ENCODE measurements at regions not wholly inside any gene's neighbourhood (a gene's known extent, or its start where the extent isn't known, plus 50 kb on each side); places are given as distances from the start of the nearest gene placed in this dataset.

- TF ChIP-seq ZNF280B (CRISPR knock-in tag; IDR thresholded peaks at IDR 0.05) (no peak), MTA2 (IDR thresholded peaks at IDR 0.05; ENCODE audit: low read depth) (no peak), ARID3A (IDR thresholded peaks at IDR 0.05; ENCODE audit: borderline replicate concordance, low read depth, low read length) (no peak), HDAC1 (IDR thresholded peaks at IDR 0.05) (no peak), TCF15 (CRISPR knock-in tag; IDR thresholded peaks at IDR 0.05) (no peak), SMARCE1 (IDR thresholded peaks at IDR 0.05) (no peak), HNRNPL (IDR thresholded peaks at IDR 0.05; ENCODE audit: low read depth, low read length) (no peak), BCLAF1 (IDR thresholded peaks at IDR 0.05; ENCODE audit: borderline replicate concordance in 1 of 2, control insufficient read depth in 1 of 2, low read depth in 2 of 2, low read length in 1 of 2) (no peak), AFF4 (CRISPR knock-in tag; IDR thresholded peaks at IDR 0.05) (no peak), MCM3 (IDR thresholded peaks at IDR 0.05) (no peak), JUN (IDR thresholded peaks at IDR 0.05; ENCODE audit: borderline replicate concordance, low read depth, low read length) (no peak), JUN (CRISPR knock-in tag; IDR thresholded peaks at IDR 0.05; ENCODE audit: borderline replicate concordance) (no peak), HSF4 (CRISPR knock-in tag; IDR thresholded peaks at IDR 0.05; ENCODE audit: borderline replicate concordance) (no peak), GABPA (tag; conservative IDR thresholded peaks at IDR 0.05; ENCODE audit: low read depth) (peak; percentile 53), TOE1 (IDR thresholded peaks at IDR 0.05; ENCODE audit: borderline replicate concordance) (no peak), TOE1 (CRISPR knock-in tag; IDR thresholded peaks at IDR 0.05; ENCODE audit: borderline replicate concordance, low read depth) (no peak), HCFC1 (IDR thresholded peaks at IDR 0.05; ENCODE audit: low read depth, low read length) (no peak)
Observed at GRCh38 chr1:191889623-191890003, 268.6 kb upstream of the RGS18 start (continued).
